BLaER1 (cell line): ENCODE measurements at regions not wholly inside any gene's neighbourhood (a gene's known extent, or its start where the extent isn't known, plus 50 kb on each side); places are given as distances from the start of the nearest gene placed in this dataset.

Source experiments
- H3K27ac ChIP-seq: shearing (Covaris generic); formaldehyde crosslinking; 2 replicates; pipeline ENCODE4 v1.8.1; 2022
- H3K27me3 ChIP-seq: shearing (Covaris generic); formaldehyde crosslinking; 2 replicates; pipeline ENCODE4 v1.8.1; 2022
- H3K36me3 ChIP-seq: shearing (Covaris generic); formaldehyde crosslinking; 2 replicates; pipeline ENCODE4 v1.8.1; 2022
- H3K4me1 ChIP-seq: shearing (Covaris generic); formaldehyde crosslinking; 2 replicates; pipeline ENCODE4 v1.8.1; 2022
- H3K4me2 ChIP-seq: shearing (Covaris generic); formaldehyde crosslinking; 2 replicates; pipeline ENCODE4 v1.8.1; 2022
- H3K4me3 ChIP-seq: shearing (Covaris generic); formaldehyde crosslinking; 2 replicates; pipeline ENCODE4 v1.8.1; 2022
- H3K9ac ChIP-seq: shearing (Covaris generic); formaldehyde crosslinking; 2 replicates; pipeline ENCODE4 v1.8.1; 2022
- H3K9me3 ChIP-seq: shearing (Covaris generic); formaldehyde crosslinking; 2 replicates; pipeline ENCODE4 v1.8.1; 2022
- H4K20me1 ChIP-seq: shearing (Covaris generic); formaldehyde crosslinking; 2 replicates; pipeline ENCODE4 v1.8.1; 2022
- Cebpa-rat ChIP-seq: shearing (Covaris generic); IDR thresholded peaks from 2 replicates; pipeline ENCODE4 v1.8.1; 2022

DNA sequence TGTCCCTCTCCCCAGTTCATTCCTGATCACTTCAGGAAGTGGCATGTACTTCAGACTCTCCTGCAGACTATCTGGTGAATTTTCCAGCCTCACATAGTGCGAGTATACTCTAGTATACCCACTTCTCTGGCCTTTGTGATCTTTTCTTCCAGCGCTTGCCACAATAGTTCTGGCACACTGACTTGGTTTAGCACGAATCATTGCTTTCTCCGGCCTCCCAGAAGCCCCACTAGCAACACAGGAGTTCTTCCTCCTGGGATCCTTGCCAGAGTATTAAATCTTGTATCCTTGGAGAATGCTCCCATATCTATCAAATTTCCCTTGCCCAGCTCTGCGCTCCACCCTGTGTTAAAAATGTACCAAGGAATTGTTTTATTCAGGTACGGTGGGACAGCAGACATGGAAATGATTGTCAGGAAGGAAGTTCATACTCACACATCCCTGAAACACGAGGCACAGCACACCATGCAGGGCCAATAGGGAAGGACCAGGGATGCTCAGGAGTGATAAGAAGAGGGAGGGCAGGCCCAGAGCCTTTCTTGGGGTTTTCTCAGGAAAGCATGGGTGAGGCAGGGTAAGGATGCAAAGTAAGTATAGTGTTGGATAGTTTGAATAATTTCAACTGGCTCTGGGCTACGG lies 136.7 kb downstream of the ADSS2 start:
- Histone ChIP-seq H3K27me3 (no peaks in the 10 kb centered on the region), H3K9ac (no peak overlapping the region), H3K4me3 (no peak overlapping the region), H3K9me3 (no peaks in the 10 kb centered on the region), H3K27ac (no peak overlapping the region), H3K4me2 (no peak overlapping the region), H3K36me3 (no peaks in the 10 kb centered on the region), H3K4me1 (peaks cover 17% of the 10 kb centered on the region), H4K20me1 (no peaks in the 10 kb centered on the region)
- no peak for TF ChIP-seq Cebpa-rat

DNA sequence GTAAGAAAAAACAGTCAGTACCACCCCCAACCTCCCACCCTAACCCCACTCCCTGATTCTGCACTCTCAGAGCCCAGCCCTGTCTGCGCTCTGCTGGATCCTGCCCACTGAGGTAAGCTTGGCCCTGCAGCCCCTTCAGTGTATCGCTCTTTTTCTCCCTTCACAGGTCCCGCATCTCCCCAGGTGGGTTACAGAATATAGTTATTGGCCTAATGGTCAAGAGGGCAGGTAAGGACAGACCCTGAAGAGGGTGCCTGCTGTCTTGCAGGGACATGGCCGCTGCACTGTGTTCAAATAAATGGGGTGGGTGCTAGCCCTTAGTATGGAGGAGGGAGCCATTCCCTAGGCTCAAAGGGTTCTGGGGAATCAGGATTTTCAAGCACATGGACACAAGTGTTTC lies 135.7 kb downstream of the ADSS2 start:
- H3K27me3 ChIP-seq = no peaks in the 10 kb centered on the region
- H3K9me3 ChIP-seq = no peaks in the 10 kb centered on the region
- no peak for TF ChIP-seq Cebpa-rat
- peaks cover 23% of the 10 kb centered on the region for H3K4me1 ChIP-seq
- H3K27ac ChIP-seq = no peak overlapping the region
- no peak overlapping the region for H3K4me2 ChIP-seq
- H3K9ac ChIP-seq = no peak overlapping the region
- H3K4me3 ChIP-seq = no peak overlapping the region
- H4K20me1 ChIP-seq = no peaks in the 10 kb centered on the region
- no peaks in the 10 kb centered on the region for H3K36me3 ChIP-seq

DNA sequence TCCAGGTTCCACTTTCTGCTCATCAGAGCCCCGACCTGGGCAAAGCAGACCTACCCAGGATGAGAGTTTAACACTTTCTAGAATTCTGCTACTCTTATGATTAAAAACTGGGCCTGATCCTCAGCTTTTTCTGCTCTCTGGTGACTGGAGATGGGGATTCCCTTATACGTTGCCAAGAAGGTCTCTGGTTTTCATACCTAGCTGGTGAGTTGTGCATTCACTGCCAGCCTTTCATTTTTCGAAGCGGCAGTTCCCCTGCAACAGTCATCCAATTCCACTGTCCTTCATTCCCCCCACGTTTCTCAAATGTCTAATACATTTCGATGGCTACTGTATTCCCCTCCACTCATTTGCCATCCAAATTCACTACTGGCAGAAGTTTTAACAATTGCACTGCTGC lies 135.3 kb downstream of the ADSS2 start:
- Histone ChIP-seq H3K9me3 (no peaks in the 10 kb centered on the region), H3K27ac (no peak overlapping the region), H3K9ac (no peak overlapping the region), H3K4me2 (no peak overlapping the region), H3K4me1 (peaks cover 23% of the 10 kb centered on the region), H3K27me3 (no peaks in the 10 kb centered on the region), H4K20me1 (no peaks in the 10 kb centered on the region), H3K4me3 (no peak overlapping the region), H3K36me3 (no peaks in the 10 kb centered on the region)
- no peak for TF ChIP-seq Cebpa-rat

DNA sequence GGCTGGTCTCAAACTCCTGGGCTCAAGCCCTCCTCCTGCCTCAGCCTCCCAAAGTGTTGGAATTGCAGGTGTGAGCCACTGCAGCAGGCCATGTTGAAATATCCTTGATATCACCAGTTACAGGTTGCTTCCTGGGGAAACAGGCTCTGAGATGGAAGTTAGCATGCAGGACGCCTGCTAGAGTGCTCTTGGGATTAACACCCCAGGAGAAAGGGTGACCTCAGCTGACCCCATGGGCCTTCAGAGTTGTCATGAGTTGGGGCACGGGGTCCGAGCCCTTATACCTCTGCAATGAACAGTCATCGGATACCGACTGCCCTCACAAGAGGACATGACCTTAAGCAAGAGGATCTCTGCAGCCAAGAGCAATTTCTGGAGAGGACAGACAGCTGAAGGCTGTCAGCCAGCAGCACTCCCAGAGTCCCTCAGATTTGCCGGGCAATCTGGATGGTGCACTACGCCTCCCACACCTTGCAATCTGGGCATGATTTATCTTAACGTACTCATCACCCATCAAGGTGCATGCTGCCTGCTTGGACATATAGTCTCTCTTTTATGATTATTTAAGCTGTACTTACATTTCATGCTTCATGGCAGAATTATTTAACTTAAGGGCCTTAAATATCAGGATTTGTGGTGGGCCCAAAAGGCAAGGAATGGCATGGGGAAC lies 134.6 kb downstream of the ADSS2 start:
- peaks cover 23% of the 10 kb centered on the region for H3K4me1 ChIP-seq
- H3K9ac ChIP-seq = no peak overlapping the region
- no peak overlapping the region for H3K27ac ChIP-seq
- no peak overlapping the region for H3K4me2 ChIP-seq
- H4K20me1 ChIP-seq = no peaks in the 10 kb centered on the region
- no peak for TF ChIP-seq Cebpa-rat
- no peak overlapping the region for H3K4me3 ChIP-seq
- no peaks in the 10 kb centered on the region for H3K27me3 ChIP-seq
- H3K36me3 ChIP-seq = no peaks in the 10 kb centered on the region
- no peaks in the 10 kb centered on the region for H3K9me3 ChIP-seq

DNA sequence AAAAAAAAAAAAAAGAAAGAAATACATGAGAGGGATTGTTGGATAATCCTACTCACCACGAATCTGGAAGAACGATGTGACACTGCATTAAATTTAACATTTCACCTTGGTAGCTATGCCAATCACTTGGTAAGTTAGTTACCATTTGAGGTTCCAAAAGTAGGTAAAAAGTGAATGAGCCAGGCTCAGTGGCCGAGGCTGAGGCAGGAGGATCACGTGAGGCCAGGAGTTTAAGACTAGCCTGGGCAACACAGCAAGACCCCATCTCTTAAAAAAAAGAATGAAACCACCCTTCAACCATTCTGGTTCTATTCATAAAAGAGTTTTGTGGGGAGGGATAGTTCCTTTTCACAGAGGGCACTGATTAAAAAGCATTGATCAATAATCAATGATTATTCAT lies 133.6 kb downstream of the ADSS2 start:
- no peak overlapping the region for H3K9ac ChIP-seq
- H3K4me3 ChIP-seq = no peak overlapping the region
- H3K9me3 ChIP-seq = no peaks in the 10 kb centered on the region
- H3K4me1 ChIP-seq = peaks cover 23% of the 10 kb centered on the region
- H3K4me2 ChIP-seq = no peak overlapping the region
- H3K27me3 ChIP-seq = no peaks in the 10 kb centered on the region
- TF ChIP-seq Cebpa-rat = no peak
- H3K27ac ChIP-seq = no peak overlapping the region
- H3K36me3 ChIP-seq = no peaks in the 10 kb centered on the region
- H4K20me1 ChIP-seq = no peaks in the 10 kb centered on the region

DNA sequence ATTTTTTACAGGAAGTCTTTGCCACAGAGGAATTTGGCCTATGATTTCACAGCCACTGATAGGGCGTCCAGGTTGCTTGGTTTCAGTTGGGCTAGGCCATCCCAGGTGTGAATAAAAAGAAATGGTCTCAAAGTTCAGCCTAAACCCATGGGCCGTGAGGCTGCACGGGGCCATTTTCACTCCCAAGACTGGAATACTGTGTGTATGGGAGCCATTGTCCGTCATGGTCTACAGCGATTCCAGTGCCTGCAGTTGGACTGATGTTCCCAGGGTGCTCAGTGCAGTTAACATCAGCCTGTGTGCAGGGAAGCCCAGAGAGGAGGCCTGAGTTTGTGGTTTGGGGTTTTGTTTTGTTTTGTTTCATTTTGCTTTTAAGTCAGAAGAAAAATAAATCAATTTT lies 133.2 kb downstream of the ADSS2 start:
- H3K9ac ChIP-seq = no peak overlapping the region
- no peak for TF ChIP-seq Cebpa-rat
- no peaks in the 10 kb centered on the region for H3K36me3 ChIP-seq
- H3K27me3 ChIP-seq = no peaks in the 10 kb centered on the region
- H4K20me1 ChIP-seq = no peaks in the 10 kb centered on the region
- peaks cover 23% of the 10 kb centered on the region for H3K4me1 ChIP-seq
- no peak overlapping the region for H3K27ac ChIP-seq
- no peaks in the 10 kb centered on the region for H3K9me3 ChIP-seq
- H3K4me3 ChIP-seq = no peak overlapping the region
- no peak overlapping the region; the same call in 1 of the 2 replicates for H3K4me2 ChIP-seq

DNA sequence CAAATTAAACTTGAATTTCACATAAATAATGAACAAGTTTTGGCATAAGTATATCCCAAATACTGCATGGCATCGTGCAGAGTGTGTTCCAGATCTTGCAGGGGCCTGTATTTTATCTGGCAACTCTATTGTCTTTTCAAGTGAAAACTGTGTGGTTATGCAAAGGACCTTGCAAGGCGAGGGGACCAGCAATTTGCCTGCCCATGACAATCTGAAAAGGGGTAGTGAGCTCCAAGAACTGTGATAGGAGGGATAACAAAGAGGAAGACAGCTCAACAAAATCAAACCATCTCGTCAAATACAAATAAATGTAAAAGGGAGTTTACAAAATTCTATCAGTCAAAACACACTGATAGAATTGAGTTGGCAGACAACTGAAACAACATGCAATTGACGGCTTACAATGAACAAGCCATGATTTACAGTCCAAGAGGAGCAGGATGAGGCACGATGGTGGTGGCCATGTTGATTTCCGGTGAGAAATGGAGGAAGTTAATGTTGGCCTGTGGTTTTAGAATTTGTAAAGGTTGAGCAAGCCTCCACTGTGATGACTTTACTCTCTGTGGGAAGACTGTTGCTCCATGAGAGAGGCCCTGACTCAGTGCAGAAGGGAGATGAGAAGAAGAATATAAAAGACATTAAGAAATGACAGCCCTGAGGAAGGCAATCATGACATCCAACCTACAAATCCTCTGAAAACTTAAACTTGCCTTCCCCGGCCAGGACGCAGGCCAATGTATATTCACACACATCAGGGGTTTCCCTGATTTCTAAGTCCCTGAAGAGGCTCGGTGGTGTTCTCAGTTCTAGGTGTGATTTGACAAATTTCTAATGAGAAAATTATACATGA lies 132.2 kb downstream of the ADSS2 start:
- Histone ChIP-seq H3K4me3 (no peak overlapping the region), H3K36me3 (no peaks in the 10 kb centered on the region)

DNA sequence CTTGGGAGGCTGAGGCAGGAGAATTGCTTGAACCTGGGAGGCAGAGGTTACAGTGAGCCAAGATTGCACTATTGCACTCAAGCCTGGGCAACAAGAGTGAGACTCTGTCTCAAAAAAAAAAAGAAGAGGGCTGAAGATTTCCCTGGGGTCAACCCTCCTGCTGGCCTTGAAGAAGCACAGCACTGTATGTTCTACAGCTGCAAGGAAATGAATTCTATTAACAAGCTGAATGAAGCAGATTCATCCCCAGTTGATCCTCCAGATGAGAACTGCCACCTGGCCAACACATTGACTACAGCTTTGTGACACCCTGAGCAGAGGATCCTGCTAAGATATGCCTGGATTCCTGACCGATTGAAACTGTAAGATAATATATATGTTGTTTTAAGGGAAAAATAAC lies 129.5 kb downstream of the ADSS2 start:
- no peak overlapping the region for H3K4me3 ChIP-seq
- H3K4me1 ChIP-seq = peaks cover 23% of the 10 kb centered on the region
- no peaks in the 10 kb centered on the region for H3K9me3 ChIP-seq
- no peak overlapping the region for H3K27ac ChIP-seq
- H3K9ac ChIP-seq = no peak overlapping the region
- no peak for TF ChIP-seq Cebpa-rat
- no peak overlapping the region for H3K4me2 ChIP-seq
- no peaks in the 10 kb centered on the region for H4K20me1 ChIP-seq
- H3K36me3 ChIP-seq = no peaks in the 10 kb centered on the region
- H3K27me3 ChIP-seq = no peaks in the 10 kb centered on the region

More for the DNA sequence above, 132.2 kb downstream of the ADSS2 start:
- Histone ChIP-seq H3K9ac (no peak overlapping the region), H4K20me1 (no peaks in the 10 kb centered on the region), H3K9me3 (no peaks in the 10 kb centered on the region), H3K4me1 (peaks cover 23% of the 10 kb centered on the region), H3K4me2 (peak overlapping the region; percentile 51), H3K27ac (peak overlapping the region; percentile 7; the same call in 1 of the 2 replicates), H3K27me3 (no peaks in the 10 kb centered on the region)
- TF ChIP-seq Cebpa-rat = peak; percentile 57; the same call in 1 of the 2 replicates

DNA sequence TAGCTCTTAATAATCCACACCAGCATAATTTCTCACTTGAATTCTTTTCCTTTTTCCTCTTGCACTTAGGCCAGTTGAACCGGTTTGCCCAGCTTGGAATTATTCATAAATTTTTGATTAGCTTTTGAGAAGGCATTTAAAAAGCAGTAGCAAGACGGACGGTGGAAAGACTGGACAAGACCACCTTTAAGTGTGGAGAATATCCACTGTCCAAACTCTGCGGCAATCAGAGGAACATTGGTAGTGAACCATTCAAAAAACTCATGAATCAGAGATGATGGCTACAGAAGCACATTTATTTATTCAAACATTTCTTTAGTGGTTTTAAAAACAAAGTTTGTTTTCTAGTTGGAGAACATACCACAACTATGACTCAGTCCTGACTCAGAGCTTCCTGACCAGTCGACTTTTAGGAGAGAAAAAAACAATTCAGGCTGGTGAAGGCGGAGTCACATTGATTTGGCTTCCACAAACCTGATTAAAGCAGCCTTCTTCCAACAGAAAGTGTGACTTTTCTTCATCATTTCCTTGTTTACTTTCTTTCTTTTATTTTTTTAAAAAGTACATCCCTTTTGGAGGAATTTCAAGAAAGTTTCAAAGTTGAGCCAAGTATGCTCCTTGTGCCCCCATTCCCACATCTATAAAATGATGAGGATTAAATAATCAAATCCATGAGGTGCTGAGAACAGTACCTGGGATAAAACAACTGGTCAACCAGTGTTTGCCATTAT lies 128.8 kb downstream of the ADSS2 start:
- H4K20me1 ChIP-seq = no peaks in the 10 kb centered on the region
- no peaks in the 10 kb centered on the region for H3K9me3 ChIP-seq
- no peaks in the 10 kb centered on the region for H3K27me3 ChIP-seq
- no peak overlapping the region for H3K9ac ChIP-seq
- H3K4me2 ChIP-seq = no peak overlapping the region
- no peak overlapping the region for H3K4me3 ChIP-seq
- no peak for TF ChIP-seq Cebpa-rat
- no peaks in the 10 kb centered on the region for H3K36me3 ChIP-seq
- no peak overlapping the region for H3K27ac ChIP-seq
- peaks cover 23% of the 10 kb centered on the region for H3K4me1 ChIP-seq
